Activated naive CD4-positive, alpha-beta T cell treated with anti-CD3 and anti-CD28 coated beads for 36 hours (primary cell): ENCODE measurements at regions not wholly inside any gene's neighbourhood (a gene's known extent, or its start where the extent isn't known, plus 50 kb on each side); places are given as distances from the start of the nearest gene placed in this dataset.

Source experiments
- CTCF ChIA-PET: fragments of 350-600 bp; sonication (Branson Sonifier 250); formaldehyde crosslinking; loops from one replicate; lab custom pipeline; 2021; ENCODE audit warnings: antibody characterized with exemption; lab: Charles Lee
- DNase-seq: peaks from one replicate; pipeline ENCODE4 v3.0.0-alpha.2; 2020
- H3K27ac Mint-ChIP-seq: one replicate; pipeline ENCODE4 v1.8.0; 2021; ENCODE audit warnings: mild to moderate bottlenecking, mixed read lengths
- H3K27me3 Mint-ChIP-seq: one replicate; pipeline ENCODE4 v1.8.0; 2021; ENCODE audit warnings: low read depth, mixed read lengths
- H3K36me3 Mint-ChIP-seq: one replicate; pipeline ENCODE4 v1.8.0; 2021; ENCODE audit warnings: low read depth, mixed read lengths
- H3K4me1 Mint-ChIP-seq: one replicate; pipeline ENCODE4 v1.8.0; 2021; ENCODE audit warnings: low read depth, mixed read lengths
- H3K4me3 Mint-ChIP-seq: one replicate; pipeline ENCODE4 v1.8.0; 2021; ENCODE audit warnings: mild to moderate bottlenecking, moderate library complexity, mixed read lengths
- H3K9me3 Mint-ChIP-seq: one replicate; pipeline ENCODE4 v1.8.0; 2021; ENCODE audit warnings: mixed read lengths
- intact Hi-C: fragments of 100-400 bp; cut with micrococcal nuclease; formaldehyde crosslinking; loops from one replicate; pipeline ENCODE4 v1.15.1; 2023

DNA sequence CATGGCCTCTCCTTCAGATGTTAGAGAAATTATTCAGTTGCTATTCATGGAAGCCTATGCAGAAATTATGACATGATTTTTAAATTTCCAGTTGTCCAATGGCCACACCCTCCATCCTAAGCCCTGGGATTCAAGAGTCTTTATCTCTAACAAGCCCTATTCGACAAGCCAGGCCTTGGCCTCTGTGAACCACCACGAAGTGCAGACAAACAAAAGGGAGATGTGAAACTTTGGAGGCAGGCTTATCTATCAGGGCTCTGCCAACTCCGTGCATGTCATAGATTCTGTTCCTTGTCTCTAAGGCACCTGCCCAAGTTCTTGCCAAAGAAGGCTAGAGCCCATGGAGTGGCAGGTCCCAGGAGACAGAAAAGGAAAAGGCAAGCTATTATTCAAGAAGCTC lies 212.4 kb upstream of the ADAMTS9 start:
- H3K27me3 Mint-ChIP-seq = no peaks in the 10 kb centered on the region
- no peak overlapping the region for H3K27ac Mint-ChIP-seq
- no peak overlapping the region for H3K4me3 Mint-ChIP-seq
- peaks cover 5% of the 10 kb centered on the region for H3K9me3 Mint-ChIP-seq
- intact Hi-C loops = no loop called here
- CTCF ChIA-PET = no interaction called here
- no peaks in the 10 kb centered on the region for H3K4me1 Mint-ChIP-seq
- DNase-seq = no peak
- H3K36me3 Mint-ChIP-seq = no peaks in the 10 kb centered on the region

DNA sequence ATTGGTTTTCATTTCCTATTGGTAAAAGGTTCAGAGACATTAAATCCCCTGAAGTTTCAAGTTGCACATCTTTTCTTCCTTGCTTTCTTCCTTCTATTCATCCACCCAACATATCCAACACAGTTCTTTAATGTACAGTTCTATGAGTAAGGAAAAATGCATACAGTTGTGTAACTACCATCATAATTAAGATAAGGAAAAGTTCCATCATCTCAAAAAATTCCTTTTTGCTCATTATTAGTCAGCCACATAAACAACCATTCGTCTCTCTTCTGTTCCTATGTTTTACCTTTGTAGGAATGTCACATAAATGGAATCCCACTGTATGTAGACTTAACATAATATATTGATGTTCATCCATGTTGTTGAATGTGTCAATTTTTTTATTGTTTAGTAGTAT lies 211.1 kb upstream of the ADAMTS9 start:
- Mint-ChIP-seq H3K27ac (no peak overlapping the region), H3K9me3 (peaks cover 5% of the 10 kb centered on the region), H3K4me3 (no peak overlapping the region), H3K4me1 (no peaks in the 10 kb centered on the region), H3K36me3 (no peaks in the 10 kb centered on the region), H3K27me3 (no peaks in the 10 kb centered on the region)
- intact Hi-C loops = no loop called here
- DNase-seq = no peak
- CTCF ChIA-PET = no interaction called here

DNA sequence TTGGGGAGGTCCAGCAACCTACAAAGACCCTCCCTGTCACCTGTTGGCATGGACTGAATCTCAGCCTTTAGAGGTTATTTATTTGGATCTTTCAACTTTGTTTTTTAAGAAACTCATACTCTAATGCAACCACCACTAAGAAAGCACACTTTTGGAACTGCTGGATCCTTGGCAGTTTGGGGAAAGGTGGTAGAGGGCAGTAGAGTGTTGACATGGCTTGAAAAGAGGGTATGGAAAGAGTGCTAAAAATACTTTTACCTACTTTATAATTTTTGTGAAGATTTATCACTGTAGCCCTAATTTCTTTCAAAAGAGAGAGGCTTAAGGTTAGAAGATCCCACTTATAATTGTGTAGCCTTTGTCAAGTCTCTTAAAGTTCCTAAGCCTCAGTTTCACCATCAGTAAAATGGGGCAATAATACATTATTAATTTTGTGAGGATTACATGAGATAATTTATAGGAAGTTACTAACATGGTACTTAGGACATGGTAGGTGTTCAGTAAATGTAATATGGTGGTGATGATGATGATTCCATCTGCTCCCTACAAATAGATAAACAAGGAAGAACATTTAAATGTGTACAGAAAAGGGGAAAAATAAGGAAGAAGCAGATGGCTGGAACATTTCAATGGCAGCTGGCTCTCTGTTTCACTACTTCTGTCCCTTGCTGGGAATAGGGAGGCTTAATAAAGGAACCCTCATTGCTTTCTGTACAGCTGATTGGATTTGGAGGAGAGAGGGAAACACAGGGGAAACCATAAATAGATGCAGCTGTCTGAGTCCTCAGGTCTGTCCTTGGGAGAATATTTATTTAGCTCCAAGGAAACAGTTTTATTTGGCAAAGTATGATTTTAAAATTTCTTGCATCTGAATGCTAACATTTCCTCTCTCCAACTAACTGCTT lies 208.4 kb upstream of the ADAMTS9 start:
- Mint-ChIP-seq H3K4me1 (no peaks in the 10 kb centered on the region), H3K4me3 (no peak overlapping the region), H3K27ac (no peak overlapping the region), H3K36me3 (no peaks in the 10 kb centered on the region), H3K27me3 (no peaks in the 10 kb centered on the region), H3K9me3 (peaks cover 9% of the 10 kb centered on the region)
- intact Hi-C loops = no loop called here
- CTCF ChIA-PET = no interaction called here
- no peak for DNase-seq

GRCh38 chr3:64895106-64895990 lies 207.5 kb upstream of the ADAMTS9 start:
- no peak overlapping the region for H3K4me3 Mint-ChIP-seq

GRCh38 chr3:64894006-64894405 lies 206.2 kb upstream of the ADAMTS9 start:
- Mint-ChIP-seq H3K36me3 (no peaks in the 10 kb centered on the region), H3K27me3 (no peaks in the 10 kb centered on the region), H3K4me1 (no peaks in the 10 kb centered on the region), H3K27ac (no peak overlapping the region), H3K4me3 (no peak overlapping the region), H3K9me3 (peaks cover 10% of the 10 kb centered on the region)
- intact Hi-C loops = no loop called here
- no peak for DNase-seq
- CTCF ChIA-PET = no interaction called here

More at GRCh38 chr3:64895106-64895990, 207.5 kb upstream of the ADAMTS9 start:
- intact Hi-C loops = no loop called here
- no peaks in the 10 kb centered on the region for H3K4me1 Mint-ChIP-seq
- H3K9me3 Mint-ChIP-seq = peaks cover 11% of the 10 kb centered on the region
- DNase-seq = no peak
- no peak overlapping the region for H3K27ac Mint-ChIP-seq
- H3K36me3 Mint-ChIP-seq = no peaks in the 10 kb centered on the region
- CTCF ChIA-PET = no interaction called here
- H3K27me3 Mint-ChIP-seq = no peaks in the 10 kb centered on the region

GRCh38 chr3:64892671-64893309 lies 205.0 kb upstream of the ADAMTS9 start:
- Mint-ChIP-seq H3K27me3 (no peaks in the 10 kb centered on the region), H3K4me1 (no peaks in the 10 kb centered on the region), H3K36me3 (no peaks in the 10 kb centered on the region), H3K27ac (no peak overlapping the region), H3K4me3 (no peak overlapping the region), H3K9me3 (peaks cover 6% of the 10 kb centered on the region)
- DNase-seq = no peak
- CTCF ChIA-PET = no interaction called here
- intact Hi-C loops = no loop called here

GRCh38 chr3:64891021-64891420 lies 203.2 kb upstream of the ADAMTS9 start:
- H3K4me1 Mint-ChIP-seq = no peaks in the 10 kb centered on the region
- H3K9me3 Mint-ChIP-seq = peaks cover 7% of the 10 kb centered on the region
- intact Hi-C loops = no loop called here
- no peaks in the 10 kb centered on the region for H3K36me3 Mint-ChIP-seq
- CTCF ChIA-PET = no interaction called here
- no peak for DNase-seq
- H3K27ac Mint-ChIP-seq = no peak overlapping the region
- H3K27me3 Mint-ChIP-seq = no peaks in the 10 kb centered on the region
- H3K4me3 Mint-ChIP-seq = no peak overlapping the region

- no peaks in the 10 kb centered on the region for H3K36me3 Mint-ChIP-seq
- H3K4me1 Mint-ChIP-seq = no peaks in the 10 kb centered on the region
- peaks cover 7% of the 10 kb centered on the region for H3K9me3 Mint-ChIP-seq
- H3K27ac Mint-ChIP-seq = no peak overlapping the region
- CTCF ChIA-PET = no interaction called here
- no peak for DNase-seq
- intact Hi-C loops = no loop called here
- no peaks in the 10 kb centered on the region for H3K27me3 Mint-ChIP-seq
- no peak overlapping the region for H3K4me3 Mint-ChIP-seq
These were observed 202.7 kb upstream of the ADAMTS9 start for GRCh38 chr3:64890466-64890865.

GRCh38 chr3:64890006-64890405 lies 202.2 kb upstream of the ADAMTS9 start:
- no peaks in the 10 kb centered on the region for H3K36me3 Mint-ChIP-seq
- no peak for DNase-seq
- no peak overlapping the region for H3K27ac Mint-ChIP-seq
- peaks cover 7% of the 10 kb centered on the region for H3K9me3 Mint-ChIP-seq
- CTCF ChIA-PET = no interaction called here
- H3K27me3 Mint-ChIP-seq = no peaks in the 10 kb centered on the region
- H3K4me1 Mint-ChIP-seq = no peaks in the 10 kb centered on the region
- intact Hi-C loops = no loop called here
- no peak overlapping the region for H3K4me3 Mint-ChIP-seq

DNA sequence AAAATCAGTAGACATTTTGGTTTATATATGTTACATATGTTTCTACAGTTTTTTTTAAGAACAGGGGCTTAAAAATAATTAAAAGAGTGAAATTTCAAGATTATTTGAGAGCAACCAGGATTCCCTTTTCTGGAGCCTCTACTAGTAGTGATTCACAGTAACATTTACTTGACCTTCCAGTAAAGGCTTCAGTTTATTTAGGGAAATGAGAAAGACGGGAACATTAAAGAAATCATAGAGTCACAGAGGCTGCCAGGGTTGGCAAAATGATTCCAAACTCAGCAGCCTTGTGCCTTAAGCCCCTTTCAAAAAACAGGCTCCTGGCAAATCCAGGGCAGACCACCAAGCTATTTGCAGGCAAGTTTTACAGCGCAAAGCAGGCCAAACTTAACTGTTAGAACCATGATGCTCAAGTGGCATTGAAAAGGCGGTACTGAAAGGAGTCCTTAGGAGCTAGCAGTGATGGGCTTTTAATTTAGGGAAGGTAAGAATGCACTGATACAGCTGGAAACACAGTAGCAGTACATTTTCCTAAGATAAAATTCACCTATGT lies 201.1 kb upstream of the ADAMTS9 start:
- no peaks in the 10 kb centered on the region for H3K4me1 Mint-ChIP-seq
- no peaks in the 10 kb centered on the region for H3K36me3 Mint-ChIP-seq

DNA sequence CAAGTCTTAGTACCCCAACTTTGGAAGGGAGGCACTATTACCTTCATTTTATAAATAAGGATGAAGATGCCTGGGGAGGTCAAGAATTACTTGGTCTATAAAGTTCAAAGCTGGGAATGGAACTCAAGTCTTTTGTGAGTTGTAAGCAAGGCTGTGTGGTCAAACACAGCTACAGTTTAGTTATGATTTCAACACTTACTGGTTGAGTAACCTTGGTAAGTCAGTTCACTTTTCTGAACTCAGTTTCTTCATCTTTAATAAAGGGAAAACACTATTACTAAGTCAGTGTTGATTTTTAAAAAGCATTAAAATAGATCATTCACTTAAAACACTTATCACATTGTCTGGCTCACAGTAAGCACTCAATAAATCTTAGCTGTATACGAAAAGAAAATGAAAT lies 200.4 kb upstream of the ADAMTS9 start:
- H3K4me1 Mint-ChIP-seq = no peaks in the 10 kb centered on the region
- no peak for DNase-seq
- peaks cover 7% of the 10 kb centered on the region for H3K9me3 Mint-ChIP-seq
- H3K27ac Mint-ChIP-seq = no peak overlapping the region
- H3K4me3 Mint-ChIP-seq = no peak overlapping the region
- CTCF ChIA-PET = no interaction called here
- H3K27me3 Mint-ChIP-seq = no peaks in the 10 kb centered on the region
- intact Hi-C loops = no loop called here
- no peaks in the 10 kb centered on the region for H3K36me3 Mint-ChIP-seq

More for the DNA sequence above, 201.1 kb upstream of the ADAMTS9 start:
- no peaks in the 10 kb centered on the region for H3K27me3 Mint-ChIP-seq
- H3K9me3 Mint-ChIP-seq = peaks cover 7% of the 10 kb centered on the region
- CTCF ChIA-PET = no interaction called here
- DNase-seq = no peak
- intact Hi-C loops = no loop called here
- no peak overlapping the region for H3K27ac Mint-ChIP-seq
- no peak overlapping the region for H3K4me3 Mint-ChIP-seq

DNA sequence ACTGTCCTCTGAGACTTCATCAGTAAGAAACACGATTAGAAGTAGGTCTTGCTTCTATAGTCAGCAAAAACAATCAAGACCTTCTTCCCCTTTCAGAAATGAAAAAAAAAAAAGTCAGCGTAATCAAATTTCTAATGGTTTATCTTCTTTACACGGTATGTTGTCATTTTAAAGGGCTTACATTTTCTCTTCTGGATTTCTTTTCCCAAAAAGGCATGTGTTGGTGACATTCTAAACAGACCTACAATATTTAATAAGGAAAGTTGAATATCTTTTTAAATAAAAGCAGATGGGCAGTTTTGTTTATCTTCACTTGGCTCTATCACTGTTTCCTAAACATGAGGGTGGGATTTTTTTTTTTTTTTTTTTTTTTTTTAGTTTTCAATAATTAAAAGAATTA lies 197.3 kb upstream of the ADAMTS9 start:
- no peaks in the 10 kb centered on the region for H3K4me1 Mint-ChIP-seq
- H3K9me3 Mint-ChIP-seq = peaks cover 2% of the 10 kb centered on the region
- DNase-seq = no peak
- intact Hi-C loops = no loop called here
- no peak overlapping the region for H3K27ac Mint-ChIP-seq
- no peaks in the 10 kb centered on the region for H3K27me3 Mint-ChIP-seq
- H3K4me3 Mint-ChIP-seq = no peak overlapping the region
- CTCF ChIA-PET = no interaction called here
- H3K36me3 Mint-ChIP-seq = no peaks in the 10 kb centered on the region
